HEK293 (cell line): ENCODE measurements at regions not wholly inside any gene's neighbourhood (a gene's known extent, or its start where the extent isn't known, plus 50 kb on each side); places are given as distances from the start of the nearest gene placed in this dataset.

Experiments used
- CTCF ChIA-PET: fragments of 350-600 bp; formaldehyde crosslinking; extraction: SDS; loops from one replicate; lab custom pipeline; 2021; ENCODE audit warnings: antibody characterized with exemption; lab: Yijun Ruan, JAX
- POLR2A ChIA-PET: fragments of 300-600 bp; formaldehyde crosslinking; extraction: SDS; loops from one replicate; lab custom pipeline; 2020; ENCODE audit warnings: antibody characterized with exemption, inconsistent platforms; lab: Yijun Ruan, JAX
- H3K27ac ChIP-seq: fragments of 200-500 bp; sonication (Bioruptor generic); 2 replicates; pipeline ENCODE4 v1.5.1; 2014; ENCODE audit warnings: low read depth, low read length, control low read depth, inconsistent platforms; ENCODE audit errors: extremely low read depth
- H3K36me3 ChIP-seq, 2 experiments: fragments of 200-500 bp in 1 of 2; sonication (Bioruptor generic) in 1 of 2; 1 replicate in 1 of 2; 2 replicates in 1 of 2; pipeline ENCODE4 v1.5.1; 2014 to 2017; ENCODE audit warnings: inconsistent platforms in 2 of 2, low read length in 2 of 2; ENCODE audit not compliant: control insufficient read depth in 2 of 2, insufficient read depth in 1 of 2
- H3K4me1 ChIP-seq: fragments of 200-500 bp; sonication (Bioruptor generic); 2 replicates; pipeline ENCODE4 v1.5.1; 2014; ENCODE audit warnings: mild to moderate bottlenecking, low read length, inconsistent platforms; ENCODE audit not compliant: control insufficient read depth, insufficient read depth
- H3K4me3 ChIP-seq: 2 replicates; pipeline ENCODE4 v1.5.1; 2011; ENCODE audit warnings: low read depth, mild to moderate bottlenecking, control low read depth, low read length, moderate library complexity
- H3K9me3 ChIP-seq: fragments of 200-500 bp; sonication (Bioruptor generic); 2 replicates; pipeline ENCODE4 v1.5.1; 2014; ENCODE audit warnings: low read depth, low read length, inconsistent platforms; ENCODE audit not compliant: control insufficient read depth, insufficient read depth
- GLI4 ChIP-seq: fragments of 450-650 bp; formaldehyde crosslinking; IDR thresholded peaks from 2 replicates; pipeline ENCODE4 v1.5.1; 2016; ENCODE audit warnings: missing biosample characterization, missing genetic modification characterization
- HOXC10 ChIP-seq: sonication (generic); formaldehyde crosslinking; IDR thresholded peaks from 2 replicates; pipeline ENCODE4 v1.8.1; 2023; ENCODE audit warnings: mild to moderate bottlenecking, missing genetic modification reagents
- HOXD13 ChIP-seq: sonication (generic); formaldehyde crosslinking; IDR thresholded peaks from 2 replicates; pipeline ENCODE4 v1.8.0; 2022; ENCODE audit warnings: missing genetic modification reagents, borderline replicate concordance
- IKZF3 ChIP-seq: fragments of 450-650 bp; IDR thresholded peaks from 2 replicates; pipeline ENCODE4 v1.5.0; 2018; ENCODE audit warnings: missing biosample characterization, mild to moderate bottlenecking, missing genetic modification characterization, moderate library complexity
- YY2 ChIP-seq: fragments of 450-650 bp; formaldehyde crosslinking; IDR thresholded peaks from 2 replicates; pipeline ENCODE4 v1.5.1; 2016; ENCODE audit warnings: missing biosample characterization, missing genetic modification characterization
- ZBTB20 ChIP-seq: fragments of 450-650 bp; formaldehyde crosslinking; IDR thresholded peaks from 2 replicates; pipeline ENCODE4 v1.5.1; 2016; ENCODE audit warnings: missing biosample characterization, missing genetic modification characterization
- ZBTB21 ChIP-seq: fragments of 450-650 bp; formaldehyde crosslinking; IDR thresholded peaks from 2 replicates; pipeline ENCODE4 v1.5.1; 2017; ENCODE audit warnings: missing biosample characterization, missing genetic modification characterization
- ZBTB48 ChIP-seq: fragments of 450-650 bp; formaldehyde crosslinking; IDR thresholded peaks from 2 replicates; pipeline ENCODE4 v1.5.1; 2016; ENCODE audit warnings: missing biosample characterization, missing genetic modification characterization
- ZEB2 ChIP-seq: fragments of 450-650 bp; formaldehyde crosslinking; IDR thresholded peaks from 2 replicates; pipeline ENCODE4 v1.5.1; 2016; ENCODE audit warnings: missing biosample characterization, missing genetic modification characterization
- ZNF132 ChIP-seq: fragments of 450-650 bp; formaldehyde crosslinking; IDR thresholded peaks from 2 replicates; pipeline ENCODE4 v1.5.1; 2017; ENCODE audit warnings: missing biosample characterization, missing genetic modification characterization, borderline replicate concordance
- ZNF19 ChIP-seq: fragments of 450-650 bp; formaldehyde crosslinking; IDR thresholded peaks from 2 replicates; pipeline ENCODE4; 2016; ENCODE audit warnings: missing biosample characterization, missing genetic modification characterization, low read depth
- ZNF221 ChIP-seq: fragments of 450-650 bp; formaldehyde crosslinking; IDR thresholded peaks from 2 replicates; pipeline ENCODE4 v1.5.1; 2017; ENCODE audit warnings: missing biosample characterization, missing genetic modification characterization, borderline replicate concordance
- ZNF302 ChIP-seq: fragments of 450-650 bp; formaldehyde crosslinking; IDR thresholded peaks from 2 replicates; pipeline ENCODE4 v1.5.1; 2016; ENCODE audit warnings: missing biosample characterization, missing genetic modification characterization, low read depth
- ZNF391 ChIP-seq: fragments of 450-650 bp; formaldehyde crosslinking; IDR thresholded peaks from 2 replicates; pipeline ENCODE4 v1.5.1; 2016; ENCODE audit warnings: low read depth, missing biosample characterization, missing genetic modification characterization, borderline replicate concordance
- ZNF416 ChIP-seq: fragments of 450-650 bp; formaldehyde crosslinking; IDR thresholded peaks from 2 replicates; pipeline ENCODE4 v1.5.1; 2016; ENCODE audit warnings: missing biosample characterization, missing genetic modification characterization
- ZNF610 ChIP-seq: fragments of 450-650 bp; formaldehyde crosslinking; IDR thresholded peaks from 2 replicates; pipeline ENCODE4 v1.5.1; 2016; ENCODE audit warnings: missing biosample characterization, missing genetic modification characterization, borderline replicate concordance
- ZNF707 ChIP-seq: fragments of 450-650 bp; formaldehyde crosslinking; IDR thresholded peaks from 2 replicates; pipeline ENCODE4 v1.5.1; 2016; ENCODE audit warnings: missing biosample characterization, missing genetic modification characterization
- ZNF747 ChIP-seq: fragments of 450-650 bp; formaldehyde crosslinking; IDR thresholded peaks from 2 replicates; pipeline ENCODE4 v1.5.1; 2016; ENCODE audit warnings: missing biosample characterization, missing genetic modification characterization
- ZNF830 ChIP-seq: fragments of 450-650 bp; IDR thresholded peaks from 2 replicates; pipeline ENCODE4 v1.5.0; 2018; ENCODE audit warnings: missing biosample characterization, missing genetic modification characterization, low read depth, mild to moderate bottlenecking, moderate library complexity
- ZNF843 ChIP-seq: fragments of 450-650 bp; formaldehyde crosslinking; IDR thresholded peaks from 2 replicates; pipeline ENCODE4 v1.5.1; 2016; ENCODE audit warnings: missing biosample characterization, missing genetic modification characterization
- TF ChIP-seq, protein P1 (sequence below): fragments of 450-650 bp; formaldehyde crosslinking; IDR thresholded peaks from 2 replicates; pipeline ENCODE4 v1.5.1; 2016; ENCODE audit warnings: missing biosample characterization, missing genetic modification characterization
- TF ChIP-seq, protein P2 (sequence below): fragments of 450-650 bp; formaldehyde crosslinking; IDR thresholded peaks from 2 replicates; pipeline ENCODE4 v1.5.1; 2016; ENCODE audit warnings: missing biosample characterization, missing genetic modification characterization
- TF ChIP-seq, protein P3 (sequence below): fragments of 450-650 bp; formaldehyde crosslinking; IDR thresholded peaks from 2 replicates; pipeline ENCODE4 v1.5.1; 2016; ENCODE audit warnings: missing biosample characterization, missing genetic modification characterization
- TF ChIP-seq, protein P4 (sequence below): fragments of 450-650 bp; formaldehyde crosslinking; conservative IDR thresholded peaks from 2 replicates; pipeline ENCODE4 v1.5.1; 2016; ENCODE audit warnings: low read depth, missing biosample characterization, missing genetic modification characterization
- TF ChIP-seq, protein P5 (sequence below): fragments of 450-650 bp; formaldehyde crosslinking; IDR thresholded peaks from 2 replicates; pipeline ENCODE4 v1.5.1; 2016; ENCODE audit warnings: missing biosample characterization, missing genetic modification characterization
- TF ChIP-seq, protein P6 (sequence below): fragments of 450-650 bp; formaldehyde crosslinking; IDR thresholded peaks from 2 replicates; pipeline ENCODE4 v1.5.1; 2017; ENCODE audit warnings: missing biosample characterization, missing genetic modification characterization

DNA sequence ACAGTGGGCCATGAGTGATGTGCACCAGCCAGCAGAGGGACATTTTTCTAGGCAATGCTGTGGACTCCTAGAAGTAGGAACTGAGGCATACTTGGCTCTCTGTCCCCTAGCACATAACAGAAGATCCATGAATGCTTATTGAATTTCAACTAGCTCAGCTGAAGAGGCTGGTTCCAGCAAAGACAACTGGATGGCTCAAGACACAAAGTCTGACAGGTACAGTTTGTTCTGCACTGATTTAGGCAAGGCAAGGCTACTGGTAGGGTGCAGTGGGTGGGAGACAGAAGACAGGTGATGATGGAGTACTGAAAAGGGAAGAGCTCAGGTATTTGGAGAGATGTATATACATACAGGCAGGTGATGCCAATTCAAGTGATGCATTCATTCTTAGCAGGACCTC, 72.4 kb upstream of the USP47 start:
- Histone ChIP-seq H3K9me3 (no peaks in the 10 kb centered on the region), H3K4me1 (no peaks in the 10 kb centered on the region)
- CTCF ChIA-PET = interaction anchor here (1.1 kb wide), 1 partner anchor 977 kb away, joined by 3 read pairs; no protein-coding TSS in a partner anchor
- POLR2A ChIA-PET = no interaction called here
- TF ChIP-seq, protein P1, sequence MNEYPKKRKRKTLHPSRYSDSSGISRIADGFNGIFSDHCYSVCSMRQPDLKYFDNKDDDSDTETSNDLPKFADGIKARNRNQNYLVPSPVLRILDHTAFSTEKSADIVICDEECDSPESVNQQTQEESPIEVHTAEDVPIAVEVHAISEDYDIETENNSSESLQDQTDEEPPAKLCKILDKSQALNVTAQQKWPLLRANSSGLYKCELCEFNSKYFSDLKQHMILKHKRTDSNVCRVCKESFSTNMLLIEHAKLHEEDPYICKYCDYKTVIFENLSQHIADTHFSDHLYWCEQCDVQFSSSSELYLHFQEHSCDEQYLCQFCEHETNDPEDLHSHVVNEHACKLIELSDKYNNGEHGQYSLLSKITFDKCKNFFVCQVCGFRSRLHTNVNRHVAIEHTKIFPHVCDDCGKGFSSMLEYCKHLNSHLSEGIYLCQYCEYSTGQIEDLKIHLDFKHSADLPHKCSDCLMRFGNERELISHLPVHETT (tag by site-specific recombination) = no peak
- TF ChIP-seq HOXD13 (no peak), ZNF830 (tag by site-specific recombination) (no peak), IKZF3 (tag by site-specific recombination) (no peak), ZBTB48 (tag by site-specific recombination) (no peak), ZNF610 (tag by site-specific recombination) (no peak), ZBTB20 (tag by site-specific recombination) (no peak), GLI4 (tag by site-specific recombination) (no peak), ZNF132 (tag by site-specific recombination) (no peak), ZBTB21 (tag by site-specific recombination) (no peak), ZNF747 (tag by site-specific recombination) (no peak), ZNF302 (tag by site-specific recombination) (no peak), ZNF843 (no peak)
- TF ChIP-seq, protein P2, sequence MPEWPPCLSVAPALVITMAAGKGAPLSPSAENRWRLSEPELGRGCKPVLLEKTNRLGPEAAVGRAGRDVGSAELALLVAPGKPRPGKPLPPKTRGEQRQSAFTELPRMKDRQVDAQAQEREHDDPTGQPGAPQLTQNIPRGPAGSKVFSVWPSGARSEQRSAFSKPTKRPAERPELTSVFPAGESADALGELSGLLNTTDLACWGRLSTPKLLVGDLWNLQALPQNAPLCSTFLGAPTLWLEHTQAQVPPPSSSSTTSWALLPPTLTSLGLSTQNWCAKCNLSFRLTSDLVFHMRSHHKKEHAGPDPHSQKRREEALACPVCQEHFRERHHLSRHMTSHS = no peak
- TF ChIP-seq, protein P3, sequence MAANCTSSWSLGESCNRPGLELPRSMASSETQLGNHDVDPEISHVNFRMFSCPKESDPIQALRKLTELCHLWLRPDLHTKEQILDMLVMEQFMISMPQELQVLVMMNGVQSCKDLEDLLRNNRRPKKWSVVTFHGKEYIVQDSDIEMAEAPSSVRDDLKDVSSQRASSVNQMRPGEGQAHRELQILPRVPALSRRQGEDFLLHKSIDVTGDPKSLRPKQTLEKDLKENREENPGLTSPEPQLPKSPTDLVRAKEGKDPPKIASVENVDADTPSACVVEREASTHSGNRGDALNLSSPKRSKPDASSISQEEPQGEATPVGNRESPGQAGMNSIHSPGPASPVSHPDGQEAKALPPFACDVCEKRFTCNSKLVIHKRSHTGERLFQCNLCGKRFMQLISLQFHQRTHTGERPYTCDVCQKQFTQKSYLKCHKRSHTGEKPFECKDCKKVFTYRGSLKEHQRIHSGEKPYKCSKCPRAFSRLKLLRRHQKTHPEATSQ (tag by site-specific recombination) = no peak
- TF ChIP-seq, protein P4, sequence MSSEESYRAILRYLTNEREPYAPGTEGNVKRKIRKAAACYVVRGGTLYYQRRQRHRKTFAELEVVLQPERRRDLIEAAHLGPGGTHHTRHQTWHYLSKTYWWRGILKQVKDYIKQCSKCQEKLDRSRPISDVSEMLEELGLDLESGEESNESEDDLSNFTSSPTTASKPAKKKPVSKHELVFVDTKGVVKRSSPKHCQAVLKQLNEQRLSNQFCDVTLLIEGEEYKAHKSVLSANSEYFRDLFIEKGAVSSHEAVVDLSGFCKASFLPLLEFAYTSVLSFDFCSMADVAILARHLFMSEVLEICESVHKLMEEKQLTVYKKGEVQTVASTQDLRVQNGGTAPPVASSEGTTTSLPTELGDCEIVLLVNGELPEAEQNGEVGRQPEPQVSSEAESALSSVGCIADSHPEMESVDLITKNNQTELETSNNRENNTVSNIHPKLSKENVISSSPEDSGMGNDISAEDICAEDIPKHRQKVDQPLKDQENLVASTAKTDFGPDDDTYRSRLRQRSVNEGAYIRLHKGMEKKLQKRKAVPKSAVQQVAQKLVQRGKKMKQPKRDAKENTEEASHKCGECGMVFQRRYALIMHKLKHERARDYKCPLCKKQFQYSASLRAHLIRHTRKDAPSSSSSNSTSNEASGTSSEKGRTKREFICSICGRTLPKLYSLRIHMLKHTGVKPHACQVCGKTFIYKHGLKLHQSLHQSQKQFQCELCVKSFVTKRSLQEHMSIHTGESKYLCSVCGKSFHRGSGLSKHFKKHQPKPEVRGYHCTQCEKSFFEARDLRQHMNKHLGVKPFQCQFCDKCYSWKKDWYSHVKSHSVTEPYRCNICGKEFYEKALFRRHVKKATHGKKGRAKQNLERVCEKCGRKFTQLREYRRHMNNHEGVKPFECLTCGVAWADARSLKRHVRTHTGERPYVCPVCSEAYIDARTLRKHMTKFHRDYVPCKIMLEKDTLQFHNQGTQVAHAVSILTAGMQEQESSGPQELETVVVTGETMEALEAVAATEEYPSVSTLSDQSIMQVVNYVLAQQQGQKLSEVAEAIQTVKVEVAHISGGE (tag by site-specific recombination) = no peak
- TF ChIP-seq, all 188 proteins: peak for 0
- no peak overlapping the region for H3K27ac ChIP-seq
- no peak overlapping the region for H3K4me3 ChIP-seq
- no peaks in the 10 kb centered on the region for H3K36me3 ChIP-seq

DNA sequence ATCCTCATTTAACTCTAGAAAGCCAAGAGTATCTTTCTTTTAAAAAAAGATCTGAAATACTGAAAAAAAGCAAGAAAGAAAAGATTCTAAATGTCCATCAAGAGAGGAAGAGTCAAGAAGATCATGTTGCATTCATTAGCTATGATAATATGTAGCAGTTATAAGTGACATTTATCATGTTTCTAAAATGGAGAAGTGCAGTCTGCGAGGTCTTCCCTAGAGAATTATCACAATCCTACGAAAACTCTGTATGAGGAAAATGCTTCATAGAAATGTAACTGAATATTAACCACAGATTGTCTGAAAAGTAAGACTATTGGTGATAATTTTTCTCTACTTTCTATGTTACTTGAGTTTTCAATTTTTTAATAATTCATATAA, 77.4 kb upstream of the USP47 start:
- ChIA-PET POLR2A (no interaction called here), CTCF (interaction anchor here (1.5 kb wide), 2 partner anchors 23 kb away, joined by 3 to 5 read pairs; no protein-coding TSS in a partner anchor)
- no peaks in the 10 kb centered on the region for H3K9me3 ChIP-seq
- H3K36me3 ChIP-seq = no peaks in the 10 kb centered on the region
- TF ChIP-seq YY2 (no peak), ZNF391 (tag by site-specific recombination) (no peak), ZNF707 (tag by site-specific recombination) (no peak), ZEB2 (no peak), ZNF416 (tag by site-specific recombination) (no peak), ZNF221 (no peak), ZNF19 (tag by site-specific recombination) (no peak), HOXC10 (CRISPR knock-in tag) (no peak)
- TF ChIP-seq, protein P5, sequence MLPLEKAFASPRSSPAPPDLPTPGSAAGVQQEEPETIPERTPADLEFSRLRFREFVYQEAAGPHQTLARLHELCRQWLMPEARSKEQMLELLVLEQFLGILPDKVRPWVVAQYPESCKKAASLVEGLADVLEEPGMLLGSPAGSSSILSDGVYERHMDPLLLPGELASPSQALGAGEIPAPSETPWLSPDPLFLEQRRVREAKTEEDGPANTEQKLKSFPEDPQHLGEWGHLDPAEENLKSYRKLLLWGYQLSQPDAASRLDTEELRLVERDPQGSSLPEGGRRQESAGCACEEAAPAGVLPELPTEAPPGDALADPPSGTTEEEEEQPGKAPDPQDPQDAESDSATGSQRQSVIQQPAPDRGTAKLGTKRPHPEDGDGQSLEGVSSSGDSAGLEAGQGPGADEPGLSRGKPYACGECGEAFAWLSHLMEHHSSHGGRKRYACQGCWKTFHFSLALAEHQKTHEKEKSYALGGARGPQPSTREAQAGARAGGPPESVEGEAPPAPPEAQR (tag by site-specific recombination) = no peak
- TF ChIP-seq, protein P6, sequence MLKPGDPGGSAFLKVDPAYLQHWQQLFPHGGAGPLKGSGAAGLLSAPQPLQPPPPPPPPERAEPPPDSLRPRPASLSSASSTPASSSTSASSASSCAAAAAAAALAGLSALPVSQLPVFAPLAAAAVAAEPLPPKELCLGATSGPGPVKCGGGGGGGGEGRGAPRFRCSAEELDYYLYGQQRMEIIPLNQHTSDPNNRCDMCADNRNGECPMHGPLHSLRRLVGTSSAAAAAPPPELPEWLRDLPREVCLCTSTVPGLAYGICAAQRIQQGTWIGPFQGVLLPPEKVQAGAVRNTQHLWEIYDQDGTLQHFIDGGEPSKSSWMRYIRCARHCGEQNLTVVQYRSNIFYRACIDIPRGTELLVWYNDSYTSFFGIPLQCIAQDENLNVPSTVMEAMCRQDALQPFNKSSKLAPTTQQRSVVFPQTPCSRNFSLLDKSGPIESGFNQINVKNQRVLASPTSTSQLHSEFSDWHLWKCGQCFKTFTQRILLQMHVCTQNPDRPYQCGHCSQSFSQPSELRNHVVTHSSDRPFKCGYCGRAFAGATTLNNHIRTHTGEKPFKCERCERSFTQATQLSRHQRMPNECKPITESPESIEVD (tag by site-specific recombination) = no peak
- TF ChIP-seq, all 188 proteins: peak for 0
- H3K4me1 ChIP-seq = 0 out of 2 replicates have a peak, but pooled peaks cover 3% of the 10 kb centered on the region
- no peak overlapping the region for H3K4me3 ChIP-seq
- H3K27ac ChIP-seq = no peak overlapping the region
